Kidney glomerular epithelial cell (primary cell): ENCODE measurements at regions not wholly inside any gene's neighbourhood (a gene's known extent, or its start where the extent isn't known, plus 50 kb on each side); places are given as distances from the start of the nearest gene placed in this dataset.
A peak's percentile ranks its signal among the peaks of the same experiment; 100 is the strongest.
"Not testable (repeated sequence)": the region's sequence is repeated elsewhere in the genome, so short reads cannot be mapped to it uniquely, and the experiment has no call there.

Experiments
- DNase-seq: peaks from one replicate; lab custom pipeline; 2025; lab: John Stamatoyannopoulos, UW

DNA sequence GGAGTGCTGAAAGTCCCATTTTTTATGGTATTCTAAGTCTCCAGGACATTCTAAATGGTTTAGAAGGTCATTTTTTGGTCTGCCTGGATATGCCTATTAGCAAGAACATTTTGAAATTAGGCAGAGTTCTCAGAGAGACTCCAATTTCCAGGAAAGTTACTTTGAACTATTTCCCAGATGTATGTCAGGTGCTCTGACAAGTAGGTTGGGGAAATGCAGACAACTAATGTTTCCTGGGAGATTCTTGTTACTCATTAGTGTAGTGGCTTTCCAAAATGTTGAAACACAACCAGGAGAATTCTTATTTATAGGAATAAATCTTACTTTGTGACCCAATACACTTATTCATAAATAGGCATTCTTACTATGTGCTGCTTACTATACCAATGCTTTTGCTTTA, 268.4 kb downstream of the ZNF37A start:
- not testable (repeated sequence) for DNase-seq

DNA sequence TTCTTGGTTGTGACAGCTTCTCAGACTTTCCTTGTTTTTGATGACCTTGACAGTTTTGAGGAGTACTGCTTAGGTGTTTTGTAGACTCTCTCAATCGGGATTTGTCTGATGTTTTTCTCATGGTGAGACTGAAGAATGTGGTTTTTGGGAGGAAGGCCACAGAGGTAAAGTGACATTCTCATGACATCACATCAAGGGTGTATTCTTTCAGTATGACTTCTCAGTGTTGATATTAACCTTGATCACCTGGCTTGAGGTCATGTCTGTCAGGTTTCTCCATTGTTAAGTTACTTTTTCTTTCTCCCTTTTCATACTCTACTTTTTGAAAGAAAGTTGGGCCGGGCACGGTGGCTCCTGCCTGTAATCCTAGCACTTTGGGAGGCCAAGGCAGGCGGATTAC, 269.9 kb downstream of the ZNF37A start:
- not testable (repeated sequence) for DNase-seq

DNA sequence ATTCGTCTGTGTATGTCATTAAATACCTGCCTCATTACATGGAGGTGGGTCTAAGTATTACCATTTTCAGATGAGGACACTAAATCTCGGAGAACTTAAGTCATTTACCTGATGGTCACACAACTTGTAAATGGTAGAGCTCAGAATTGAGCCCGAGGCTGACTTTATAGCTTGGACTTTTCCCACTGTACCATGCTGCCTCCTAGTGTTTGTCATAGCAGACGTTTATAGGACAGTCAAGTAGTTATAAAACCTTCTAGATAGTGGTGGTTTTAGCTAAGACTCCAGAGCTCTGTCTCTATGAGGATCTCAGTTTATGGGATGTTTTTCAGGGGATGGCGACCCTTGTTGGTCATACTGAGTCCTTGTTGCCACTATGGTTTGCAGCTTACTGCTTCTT, 271.8 kb downstream of the ZNF37A start:
- peak; percentile 15 for DNase-seq

DNA sequence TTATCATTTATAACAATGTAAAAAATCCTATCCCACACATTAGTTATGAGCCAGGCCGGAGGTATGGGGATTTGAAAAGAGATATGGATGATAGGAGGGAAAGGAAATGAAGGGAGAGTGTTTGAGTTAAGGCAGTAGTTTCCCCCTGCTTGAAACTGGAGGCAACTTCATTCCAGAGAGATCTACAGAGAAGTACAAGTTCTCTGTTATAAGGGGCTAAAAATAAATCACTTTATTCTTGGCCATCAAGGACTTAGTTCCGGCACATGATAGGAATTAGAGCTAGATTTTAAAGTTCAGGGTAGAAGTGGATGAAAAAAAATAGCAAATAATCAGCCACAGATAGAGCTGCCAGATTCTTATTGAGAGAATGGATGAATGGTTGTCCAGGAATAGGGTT, 289.7 kb downstream of the ZNF37A start:
- DNase-seq, result not testable (repeated sequence)

DNA sequence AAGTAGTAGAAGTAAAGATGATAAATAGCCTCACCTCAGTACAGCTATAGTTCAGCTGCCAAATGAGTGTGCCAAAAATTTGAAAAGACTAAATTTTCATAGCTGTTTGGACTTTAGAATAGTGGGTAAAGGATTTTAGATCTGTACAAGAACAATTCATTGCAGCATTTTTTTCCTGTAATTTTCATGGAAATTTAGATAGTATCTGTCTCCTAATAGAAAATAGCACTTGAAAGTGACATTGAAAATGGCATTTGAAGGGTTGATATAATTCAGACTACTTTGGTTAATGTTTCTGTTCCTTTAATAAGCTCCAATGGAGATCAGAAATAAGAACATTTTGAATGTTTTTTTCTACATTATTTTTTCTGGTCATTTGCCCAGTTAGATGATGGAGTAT, 292.7 kb downstream of the ZNF37A start:
- not testable (repeated sequence) for DNase-seq

DNA sequence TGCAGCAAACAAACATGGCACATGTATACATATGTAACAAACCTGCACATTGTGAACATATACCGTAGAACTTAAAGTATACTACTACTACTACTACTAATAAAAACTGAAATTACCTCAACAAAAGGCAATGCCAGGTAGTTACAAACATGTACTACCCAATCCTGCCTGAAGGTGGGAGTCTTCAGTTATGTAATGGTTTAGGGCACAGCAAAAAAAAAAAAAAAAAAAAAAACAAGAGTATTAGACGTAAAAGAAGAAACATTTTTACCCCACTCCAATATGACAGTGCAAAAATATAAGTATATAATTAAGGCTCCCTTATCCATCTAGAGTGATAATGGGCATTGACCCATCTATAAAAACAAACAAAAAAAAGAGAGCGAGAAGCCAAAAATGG, 296.6 kb downstream of the ZNF37A start:
- not testable (repeated sequence) for DNase-seq

DNA sequence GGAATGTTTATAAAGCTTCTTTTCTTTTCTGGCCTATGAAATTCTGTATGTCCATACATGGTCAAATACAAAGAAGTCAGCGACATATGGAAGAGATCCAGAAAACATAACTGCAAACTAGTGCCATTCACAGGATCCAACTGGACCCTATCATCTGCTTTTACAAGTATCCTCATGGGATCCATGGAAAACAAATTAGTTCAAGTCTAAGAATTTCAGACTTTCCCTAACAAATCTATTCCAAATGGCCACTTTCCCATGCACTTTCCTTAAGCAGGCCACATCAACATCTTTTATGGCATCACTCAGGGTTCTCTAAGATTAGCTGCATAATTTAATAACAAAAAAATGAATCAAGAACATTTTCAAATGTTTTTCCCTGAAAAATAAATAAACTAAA, 301.3 kb downstream of the ZNF37A start:
- not testable (repeated sequence) for DNase-seq

DNA sequence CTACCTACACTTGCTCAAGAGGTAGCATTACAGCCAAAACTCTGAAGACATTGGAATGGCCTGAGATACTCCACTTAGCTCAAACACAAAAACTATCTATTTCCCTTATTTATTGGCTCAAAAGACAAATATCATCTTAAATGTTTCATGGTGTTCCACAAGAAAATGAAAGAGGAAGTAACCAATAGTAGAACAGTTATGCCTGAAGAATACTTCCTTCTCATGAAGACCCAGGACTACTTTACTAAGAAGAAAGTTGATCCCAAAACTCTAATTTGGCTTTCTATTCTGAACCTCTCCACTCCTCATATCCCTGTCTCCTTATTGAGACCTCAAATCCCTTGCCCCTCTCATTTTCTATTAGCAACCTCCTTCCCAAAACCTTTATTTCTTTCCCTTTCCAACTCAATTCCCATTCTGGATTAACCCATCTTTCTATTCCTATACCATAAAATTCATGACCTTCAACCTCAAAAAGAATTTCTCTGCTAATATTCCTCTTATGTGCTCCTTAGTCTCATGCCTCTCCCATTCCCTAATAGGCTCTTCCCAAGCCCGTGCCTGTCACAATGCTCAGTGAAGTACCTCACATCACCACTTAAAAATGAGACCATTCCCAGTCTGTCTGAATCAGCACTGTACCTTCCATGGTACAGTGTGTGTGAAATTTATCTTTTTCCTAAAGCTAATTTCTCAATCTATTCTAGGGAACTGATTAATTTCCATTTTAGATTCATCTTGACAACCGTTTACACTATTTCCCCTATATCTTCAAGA, 302.2 kb downstream of the ZNF37A start:
- DNase-seq, result not testable (repeated sequence)

DNA sequence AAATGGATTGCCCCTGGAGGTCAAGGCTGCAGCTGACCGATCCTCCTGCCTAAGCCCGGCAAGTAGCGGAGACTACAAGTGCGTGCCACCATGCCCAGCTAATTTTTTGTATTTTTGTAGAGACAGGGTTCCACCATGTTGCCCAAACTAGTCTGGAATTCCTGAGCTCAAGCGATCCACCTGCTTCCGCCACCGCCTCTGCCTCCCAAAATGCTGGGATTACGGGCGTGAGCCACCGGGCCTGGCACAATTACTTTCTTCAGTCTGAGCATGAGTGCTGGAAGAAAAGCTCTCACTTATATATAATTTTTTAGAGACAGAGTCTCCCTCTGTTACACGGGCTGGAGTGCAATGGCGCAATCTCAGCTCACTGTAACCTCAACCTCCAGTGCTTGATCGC, 307.4 kb downstream of the ZNF37A start:
- DNase-seq, result not testable (repeated sequence)

DNA sequence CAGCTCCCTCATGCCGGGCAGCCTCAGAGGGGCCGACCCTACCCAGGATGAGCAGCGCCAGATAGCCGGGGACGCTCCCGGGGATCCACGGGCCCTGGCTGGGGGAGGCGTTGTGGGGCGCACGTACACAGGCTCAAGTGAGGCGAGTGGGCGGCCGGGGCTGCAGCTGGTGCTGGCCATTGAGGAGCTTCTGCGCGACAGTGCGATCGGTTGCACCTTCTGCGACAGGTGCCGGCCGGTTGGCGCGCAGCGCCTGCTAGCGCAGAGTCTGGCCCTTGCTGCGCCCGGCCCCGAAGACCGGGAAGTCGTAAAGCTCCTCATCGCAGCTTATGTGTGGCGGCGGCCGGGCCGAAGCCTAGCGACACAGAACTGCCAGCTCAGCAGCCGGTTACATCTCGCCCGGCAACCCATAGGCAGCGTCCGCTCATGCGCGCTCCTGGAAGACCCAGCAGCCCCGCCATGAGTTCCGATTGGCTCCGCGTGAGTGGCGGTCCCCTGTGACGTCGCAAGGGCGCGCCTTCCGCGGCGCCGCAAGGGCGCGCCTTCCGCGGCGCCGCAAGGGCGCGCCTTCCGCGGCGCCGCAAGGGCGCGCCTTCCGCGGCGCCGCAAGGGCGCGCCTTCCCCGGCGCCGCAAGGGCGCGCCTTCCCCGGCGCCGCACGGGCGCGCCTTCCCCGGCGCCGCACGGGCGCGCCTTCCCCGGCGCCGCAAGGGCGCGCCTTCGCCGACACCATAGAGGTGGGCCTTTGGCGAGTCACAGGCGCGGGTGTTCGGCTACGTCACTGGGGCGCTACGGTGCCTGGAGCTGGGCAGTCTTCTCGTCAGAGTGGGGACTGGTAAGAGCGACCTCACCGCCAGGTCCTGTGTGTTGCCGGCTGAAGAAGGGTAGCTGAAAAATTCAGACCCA, 308.6 kb downstream of the ZNF37A start:
- peak; percentile 70 for DNase-seq

DNA sequence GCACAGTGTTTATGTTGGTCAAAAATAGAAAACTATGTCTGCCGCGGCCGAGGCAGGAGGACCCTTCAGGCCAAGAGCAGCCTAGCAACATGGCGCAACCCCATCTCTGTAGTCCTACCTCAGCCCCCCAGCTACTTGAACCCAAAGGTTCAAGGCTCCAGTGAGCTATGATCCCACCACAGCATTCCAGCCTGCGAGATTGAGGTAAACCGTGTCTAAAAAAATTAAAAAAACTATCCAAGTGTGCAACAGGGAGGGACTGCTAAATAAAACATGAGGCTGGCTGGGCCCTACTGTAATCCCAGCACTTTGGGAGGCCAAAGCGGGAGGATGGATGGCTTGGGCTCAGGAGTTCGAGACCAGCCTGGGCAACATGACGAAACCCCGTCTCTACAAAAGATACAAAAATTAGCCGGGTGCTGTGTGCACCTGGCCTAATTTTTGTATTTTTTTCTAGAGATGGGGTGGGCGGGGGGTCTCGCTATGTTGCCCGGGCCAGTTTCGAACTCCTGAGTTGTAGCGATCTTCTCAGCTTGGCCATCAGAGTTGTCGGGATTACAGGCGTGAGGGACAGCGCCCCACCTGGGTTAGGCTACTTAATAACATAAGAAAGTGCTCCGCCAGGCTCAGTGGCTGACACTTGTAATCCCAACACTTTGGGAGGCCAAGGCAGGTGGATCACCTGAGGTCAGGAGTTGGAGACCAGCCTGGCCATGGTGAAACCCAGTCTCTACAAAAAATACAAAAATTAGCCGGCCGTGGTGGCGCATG, 309.4 kb downstream of the ZNF37A start:
- DNase-seq, result not testable (repeated sequence)

DNA sequence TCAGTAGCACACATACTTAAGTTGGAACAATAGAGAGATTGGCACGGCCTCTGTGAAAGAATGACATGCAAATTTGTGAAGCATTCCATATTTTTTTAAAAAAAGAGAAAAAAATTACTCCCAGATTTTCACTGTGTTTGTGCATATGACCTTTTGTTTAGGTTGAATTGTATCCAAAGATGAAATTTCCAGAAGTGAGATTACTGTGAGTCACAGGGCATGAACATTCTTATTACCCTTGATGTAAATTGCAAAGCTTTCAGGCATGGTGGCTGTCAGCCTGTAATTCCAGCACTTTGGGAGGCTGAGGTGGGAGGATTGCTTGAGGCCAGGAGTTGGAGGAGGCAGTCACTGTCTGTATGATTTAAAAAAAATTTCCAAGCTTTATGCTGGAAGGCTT, 329.5 kb downstream of the ZNF37A start:
- not testable (repeated sequence) for DNase-seq

DNA sequence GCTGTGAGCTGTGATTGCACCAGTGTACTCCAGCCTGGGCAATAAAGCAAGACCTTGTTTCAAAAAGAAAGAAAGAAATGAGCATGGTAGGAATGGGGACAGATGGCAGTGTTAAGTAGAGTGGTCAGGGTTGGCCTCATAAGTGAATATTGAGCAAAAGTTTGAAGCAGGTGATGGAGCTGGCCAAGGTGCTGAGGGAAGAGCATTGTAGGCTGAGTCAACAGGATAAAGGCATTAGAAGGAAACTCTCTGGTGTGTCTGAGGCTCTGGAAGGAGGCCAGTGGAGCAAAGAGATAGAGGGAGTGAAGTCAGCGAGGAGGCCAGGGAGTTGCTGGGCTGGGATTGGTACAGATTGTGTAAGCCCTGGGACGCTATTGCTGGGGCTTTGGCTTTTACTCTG, 336.1 kb downstream of the ZNF37A start:
- DNase-seq, result not testable (repeated sequence)

DNA sequence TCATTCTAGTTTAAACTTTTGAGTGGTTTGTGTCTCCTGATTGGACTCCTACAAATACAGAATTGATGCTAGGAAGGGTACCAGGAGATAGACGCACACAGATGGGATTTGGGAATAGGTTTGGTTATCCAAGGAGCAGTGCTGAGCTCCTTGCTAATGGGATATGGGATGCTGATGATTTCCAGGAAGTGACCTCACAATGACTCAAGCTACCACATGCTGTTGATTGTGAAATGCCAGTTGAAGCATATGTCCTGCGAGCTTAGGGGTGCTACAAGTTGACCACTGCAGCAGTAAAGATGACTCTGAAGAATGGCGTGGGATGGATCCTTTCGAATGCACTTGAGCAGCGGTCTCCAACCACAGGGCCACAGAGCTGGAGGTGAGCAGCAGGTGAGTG, 343.2 kb downstream of the ZNF37A start:
- not testable (repeated sequence) for DNase-seq

DNA sequence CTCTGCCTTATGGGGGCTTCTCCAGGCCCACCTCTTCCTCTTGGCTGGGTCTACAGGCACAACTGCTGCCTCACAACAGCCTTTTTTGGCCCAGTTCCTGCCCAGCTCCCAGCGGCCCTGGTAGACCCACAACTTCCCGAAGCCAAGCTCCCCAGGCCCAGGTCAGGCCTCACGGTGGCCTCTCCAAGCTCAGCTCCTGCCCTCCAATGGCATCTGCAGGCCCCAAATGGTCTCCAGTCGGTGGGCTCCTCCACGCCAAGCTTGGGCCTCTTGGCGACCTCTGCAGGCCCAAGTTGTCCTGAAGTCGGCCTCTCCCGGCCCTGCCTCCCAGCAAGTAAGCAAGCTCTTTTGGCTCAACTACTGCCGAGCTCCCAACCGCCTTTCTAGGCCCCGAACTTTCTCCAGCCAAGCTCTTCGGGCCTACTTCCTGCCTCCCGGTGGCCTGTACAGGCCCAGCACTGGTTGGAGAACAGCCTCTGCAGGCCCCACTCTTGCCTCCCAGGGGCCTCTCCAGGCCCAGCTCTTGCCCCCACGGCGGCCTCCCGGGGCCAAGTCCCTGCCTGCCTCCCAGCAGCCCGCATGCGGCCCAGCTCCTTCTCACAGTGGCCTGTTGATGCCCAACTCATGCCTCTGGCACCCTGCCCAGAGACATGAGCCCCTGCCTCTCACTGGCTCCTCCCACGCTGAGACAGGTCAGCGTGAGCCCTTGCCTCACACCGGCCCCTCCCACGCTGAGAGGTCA, 354.6 kb downstream of the ZNF37A start:
- not testable (repeated sequence) for DNase-seq

DNA sequence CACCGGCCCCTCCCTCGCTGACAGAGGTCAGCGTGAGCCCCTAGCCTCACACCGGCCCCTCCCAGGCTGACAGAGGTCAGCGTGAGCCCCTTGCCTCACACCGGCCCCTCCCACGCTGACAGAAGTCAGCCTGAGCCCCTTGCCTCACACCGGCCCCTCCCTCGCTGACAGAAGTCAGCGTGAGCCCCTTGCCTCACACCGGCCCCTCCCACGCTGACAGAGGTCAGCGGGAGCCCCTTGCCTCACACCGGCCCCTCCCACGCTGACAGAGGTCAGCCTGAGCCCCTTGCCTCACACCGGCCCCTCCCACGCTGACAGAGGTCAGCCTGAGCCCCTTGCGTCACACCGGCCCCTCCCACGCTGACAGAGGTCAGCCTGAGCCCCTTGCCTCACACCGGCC, 355.5 kb downstream of the ZNF37A start:
- not testable (repeated sequence) for DNase-seq

DNA sequence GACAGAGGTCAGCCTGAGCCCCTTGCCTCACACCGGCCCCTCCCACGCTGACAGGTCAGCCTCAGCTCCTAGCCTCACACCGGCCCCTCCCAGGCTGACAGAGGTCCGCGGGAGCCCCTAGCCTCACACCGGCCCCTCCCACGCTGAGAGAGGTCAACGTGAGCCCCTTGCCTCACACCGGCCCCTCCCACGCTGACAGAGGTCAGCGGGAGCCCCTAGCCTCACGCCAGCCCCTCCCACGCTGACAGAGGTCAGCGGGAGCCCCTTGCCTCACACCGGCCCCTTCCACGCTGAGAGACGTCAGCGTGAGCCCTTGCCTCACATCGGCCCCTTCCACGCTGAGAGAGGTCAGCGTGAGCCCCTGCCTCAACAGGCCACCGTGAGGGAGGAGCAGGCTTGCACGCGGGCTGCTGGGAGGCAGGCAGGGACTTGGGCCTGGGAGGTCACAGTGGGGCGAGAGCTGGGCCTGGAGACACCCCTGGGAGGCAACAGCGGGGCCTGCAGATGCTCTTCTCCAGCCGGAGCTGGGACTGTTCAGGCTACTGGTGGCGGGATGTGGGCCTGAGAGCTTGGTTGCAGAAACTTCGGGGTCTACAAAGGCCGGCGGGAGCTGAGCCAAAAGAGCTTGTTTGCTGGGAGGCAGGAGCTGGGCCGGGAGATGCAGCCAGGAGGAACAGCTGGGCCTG, 356.4 kb downstream of the ZNF37A start:
- DNase-seq, result not testable (repeated sequence)

DNA sequence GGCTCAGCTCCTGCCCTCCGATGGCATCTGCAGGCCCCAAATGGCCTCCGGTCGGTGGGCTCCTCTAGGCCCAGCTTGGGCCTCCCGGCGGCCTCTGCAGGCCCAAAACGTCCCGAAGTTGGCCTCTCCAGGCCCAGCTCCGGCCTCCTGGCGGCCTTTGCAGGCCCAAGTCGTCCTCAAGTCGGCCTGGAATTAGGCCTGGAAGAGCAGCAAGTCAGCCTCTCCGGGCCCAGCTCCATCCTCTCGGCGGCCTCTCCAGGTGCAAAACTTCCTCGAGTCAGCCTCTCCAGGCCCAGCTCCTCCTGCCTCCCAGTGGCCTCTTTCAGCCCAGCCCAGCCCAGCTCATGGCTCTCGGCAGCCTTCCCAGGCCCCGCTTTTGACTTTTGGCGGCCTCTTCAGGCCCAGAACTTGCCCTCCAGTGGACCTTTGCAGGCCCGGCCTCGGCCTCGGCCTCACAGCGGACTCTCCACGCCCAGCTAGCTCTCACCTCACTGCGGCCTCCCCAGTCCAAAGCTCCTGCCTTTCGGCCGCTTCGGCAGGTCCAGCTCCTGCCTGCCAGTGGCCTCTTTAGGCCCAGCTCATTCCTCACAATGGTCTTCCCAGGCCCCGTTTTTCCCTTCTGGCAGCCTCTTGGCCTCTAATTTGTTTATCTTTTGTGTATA, 357.3 kb downstream of the ZNF37A start:
- DNase-seq, result not testable (repeated sequence)
